Stimulated activated memory B cell treated with anti-CD40 and anti-IgM and Interleukin-4, amounts not matched to agents 10 μg/mL and 1 μg/mL and 100 μg/mL, for 72 hours (primary cell): ENCODE measurements at regions not wholly inside any gene's neighbourhood (a gene's known extent, or its start where the extent isn't known, plus 50 kb on each side); places are given as distances from the start of the nearest gene placed in this dataset.

ENCODE experiments used
- ATAC-seq: fragments of 150-1000 bp; cut with Tn5 transposase; 2 replicates; pipeline ENCODE4 v1.10.0; 2021
- H3K27ac Mint-ChIP-seq: one replicate; pipeline ENCODE4 v1.8.0; 2022; ENCODE audit warnings: mild to moderate bottlenecking, mixed read lengths
- H3K27me3 Mint-ChIP-seq: one replicate; pipeline ENCODE4 v1.8.0; 2022; ENCODE audit warnings: mixed read lengths
- H3K36me3 Mint-ChIP-seq: one replicate; pipeline ENCODE4 v1.8.0; 2022; ENCODE audit warnings: mixed read lengths
- H3K4me1 Mint-ChIP-seq: one replicate; pipeline ENCODE4 v1.8.0; 2022; ENCODE audit warnings: mixed read lengths
- H3K4me3 Mint-ChIP-seq: one replicate; pipeline ENCODE4 v1.8.0; 2022; ENCODE audit warnings: mild to moderate bottlenecking, moderate library complexity, mixed read lengths
- H3K9me3 Mint-ChIP-seq: one replicate; pipeline ENCODE4 v1.8.0; 2022; ENCODE audit warnings: mixed read lengths

DNA sequence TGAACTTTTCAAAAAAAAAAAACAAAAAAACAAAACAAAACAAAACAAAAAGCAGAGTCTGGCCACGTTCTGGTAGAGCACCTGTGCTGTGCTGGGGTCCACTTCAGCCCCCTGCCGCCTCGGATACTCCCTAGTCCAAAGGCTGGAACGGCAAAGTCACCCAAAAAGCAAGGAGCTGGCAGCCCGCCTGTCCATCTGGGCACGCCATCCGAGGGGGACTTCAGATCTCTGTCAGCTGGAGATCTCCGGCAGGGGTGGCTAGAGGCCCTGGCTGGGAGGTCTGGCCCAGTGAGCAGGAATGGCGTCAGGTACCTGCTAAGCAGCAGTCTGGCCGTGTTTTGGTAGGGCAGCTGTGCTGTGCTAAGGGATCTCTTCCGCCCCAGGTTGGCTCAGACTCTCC is 152.3 kb upstream of the ZNF516 start:
- Mint-ChIP-seq H3K4me1 (no peaks in the 10 kb centered on the region), H3K4me3 (no peak overlapping the region), H3K27me3 (peaks cover 9% of the 10 kb centered on the region), H3K27ac (no peak overlapping the region), H3K9me3 (no peaks in the 10 kb centered on the region), H3K36me3 (no peaks in the 10 kb centered on the region)
- no peak for ATAC-seq

DNA sequence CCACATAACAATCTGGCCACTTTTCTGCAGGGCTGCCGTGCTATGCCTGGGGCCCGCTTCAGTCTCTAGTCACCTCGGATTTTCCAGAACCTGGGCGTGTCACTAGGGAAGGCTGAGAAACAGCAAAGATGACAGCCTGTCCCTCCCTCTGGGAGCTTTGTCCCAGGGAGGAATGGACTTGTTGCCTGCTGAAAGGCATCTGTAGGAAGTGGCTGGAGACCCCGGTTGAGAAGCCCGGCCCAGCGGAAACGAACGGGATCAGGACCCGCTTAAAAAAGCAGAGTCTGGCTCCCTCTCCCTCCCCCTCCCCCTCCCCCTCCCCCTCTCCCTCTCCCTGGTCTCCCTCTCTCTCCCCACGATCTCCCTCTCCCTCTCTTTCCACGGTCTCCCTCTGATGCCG is 149.5 kb upstream of the ZNF516 start:
- Mint-ChIP-seq H3K27me3 (no peaks in the 10 kb centered on the region), H3K4me1 (no peaks in the 10 kb centered on the region), H3K9me3 (no peaks in the 10 kb centered on the region), H3K27ac (no peak overlapping the region), H3K4me3 (no peak overlapping the region), H3K36me3 (no peaks in the 10 kb centered on the region)
- no peak for ATAC-seq

DNA sequence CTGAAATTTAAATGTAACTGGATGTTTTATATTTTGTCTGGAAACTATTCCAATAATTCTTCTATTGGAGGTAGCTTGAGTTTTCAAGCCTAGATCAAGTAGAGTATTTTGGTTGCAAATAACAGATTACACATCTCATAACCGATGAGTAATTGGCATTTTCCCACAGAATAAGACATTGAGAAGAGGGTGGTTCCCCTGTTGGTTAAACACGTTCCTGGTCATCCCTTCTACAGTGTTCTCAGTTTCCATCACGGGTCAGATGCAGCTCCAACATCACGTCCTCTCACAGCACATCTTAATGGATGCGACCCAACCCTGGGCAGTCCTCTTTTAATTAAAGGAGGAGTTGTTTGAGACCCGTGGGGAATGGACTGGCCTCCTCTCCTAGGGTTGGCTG is 149.0 kb upstream of the ZNF516 start:
- no peaks in the 10 kb centered on the region for H3K4me1 Mint-ChIP-seq
- H3K9me3 Mint-ChIP-seq = no peaks in the 10 kb centered on the region
- H3K4me3 Mint-ChIP-seq = no peak overlapping the region
- H3K27ac Mint-ChIP-seq = no peak overlapping the region
- no peaks in the 10 kb centered on the region for H3K36me3 Mint-ChIP-seq
- peak; percentile 48 for ATAC-seq
- H3K27me3 Mint-ChIP-seq = no peaks in the 10 kb centered on the region

DNA sequence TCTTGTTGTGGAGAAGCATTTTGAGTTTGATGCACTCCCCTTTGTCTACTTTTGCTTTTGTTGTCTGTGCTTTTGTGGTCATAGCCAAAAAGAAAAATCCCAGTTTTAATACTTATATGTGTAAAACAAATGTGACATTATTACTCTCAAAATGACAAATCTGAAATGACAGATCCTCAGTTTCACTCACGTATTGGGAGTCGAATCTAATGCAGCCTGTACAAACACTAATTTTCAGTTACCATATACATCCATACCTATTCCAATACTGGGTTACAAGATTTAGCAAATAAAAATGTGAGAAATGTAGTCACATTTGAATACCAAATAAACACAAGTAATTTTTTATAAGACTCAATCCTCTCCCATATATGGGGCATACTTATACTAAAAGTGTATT is 148.2 kb upstream of the ZNF516 start:
- no peaks in the 10 kb centered on the region for H3K36me3 Mint-ChIP-seq
- H3K4me1 Mint-ChIP-seq = no peaks in the 10 kb centered on the region
- ATAC-seq = no peak
- no peak overlapping the region for H3K4me3 Mint-ChIP-seq
- H3K9me3 Mint-ChIP-seq = no peaks in the 10 kb centered on the region
- H3K27ac Mint-ChIP-seq = no peak overlapping the region
- no peaks in the 10 kb centered on the region for H3K27me3 Mint-ChIP-seq

DNA sequence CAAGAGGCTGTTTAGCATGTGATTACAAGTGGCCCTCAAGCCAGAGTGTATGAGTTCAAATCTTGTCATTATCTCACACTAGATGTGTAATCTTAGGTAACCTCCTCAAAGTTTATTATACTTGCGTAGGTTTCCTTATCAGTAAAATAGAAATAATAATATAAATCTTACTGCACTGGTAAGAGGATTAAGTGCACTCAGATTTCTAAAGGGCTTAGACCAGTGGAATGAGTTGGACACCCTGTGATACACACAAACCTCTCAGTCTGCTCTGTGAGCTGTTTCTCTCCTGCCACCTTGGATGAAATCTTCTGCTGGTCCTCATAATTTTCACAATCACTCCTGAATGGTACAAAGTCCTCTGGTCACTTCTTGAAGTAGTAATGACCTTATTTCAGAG is 145.4 kb upstream of the ZNF516 start:
- Mint-ChIP-seq H3K4me1 (no peaks in the 10 kb centered on the region), H3K4me3 (no peak overlapping the region), H3K27ac (no peak overlapping the region), H3K36me3 (no peaks in the 10 kb centered on the region), H3K27me3 (no peaks in the 10 kb centered on the region), H3K9me3 (peaks cover 3% of the 10 kb centered on the region)
- no peak for ATAC-seq

DNA sequence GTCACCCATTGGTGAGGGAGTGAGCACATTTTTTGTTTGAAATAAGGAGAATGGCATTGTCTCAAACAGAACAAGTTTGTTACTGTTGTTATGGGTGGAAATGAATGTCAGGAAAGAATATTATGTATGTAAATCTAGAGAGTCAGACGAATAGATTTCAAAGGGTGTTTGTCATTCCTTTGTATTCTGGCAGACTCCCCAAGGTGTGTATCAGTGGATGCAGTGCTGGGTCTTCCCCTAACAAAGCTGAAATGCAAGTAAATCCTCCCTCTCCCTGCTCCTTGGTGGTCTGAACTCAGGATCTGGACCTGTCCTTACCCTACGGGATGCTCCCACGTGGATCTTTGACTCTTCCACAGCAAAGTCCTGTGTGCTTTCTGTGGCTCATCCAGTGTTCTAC is 139.5 kb upstream of the ZNF516 start:
- Mint-ChIP-seq H3K36me3 (no peaks in the 10 kb centered on the region), H3K4me1 (no peaks in the 10 kb centered on the region), H3K27ac (no peak overlapping the region), H3K9me3 (peaks cover 6% of the 10 kb centered on the region), H3K4me3 (no peak overlapping the region), H3K27me3 (no peaks in the 10 kb centered on the region)
- ATAC-seq = no peak

DNA sequence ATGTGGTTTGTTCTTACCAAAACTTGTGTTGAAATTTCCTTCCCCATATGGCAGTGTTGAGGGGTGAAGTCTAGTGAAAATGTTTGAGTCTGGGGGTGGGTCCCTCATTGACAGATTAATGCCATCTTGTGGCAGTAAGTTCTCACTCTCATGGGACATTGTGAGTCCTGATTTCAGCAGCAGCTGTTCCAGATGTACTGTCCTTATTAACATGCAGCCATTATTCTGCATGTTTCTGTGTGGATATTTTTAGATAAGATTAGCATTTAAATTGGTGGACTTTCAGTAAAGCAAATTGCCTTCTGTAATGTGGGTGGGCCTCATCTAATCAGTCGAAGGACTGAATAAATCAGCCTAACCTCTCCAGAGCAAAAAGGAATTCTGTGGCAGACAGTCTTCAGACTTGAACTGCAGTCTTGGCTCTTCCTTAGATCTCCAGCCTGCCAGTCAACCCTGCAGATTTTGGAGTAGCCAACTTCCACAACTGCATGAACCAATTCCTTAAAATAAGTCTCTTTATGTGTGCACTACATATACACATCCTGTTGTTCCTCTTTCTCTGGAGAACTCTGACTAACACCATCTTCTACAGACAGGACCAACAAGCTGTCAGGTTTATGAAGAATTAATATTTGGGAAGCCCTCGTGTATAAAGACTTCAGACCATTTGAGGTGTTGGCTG is 138.7 kb upstream of the ZNF516 start:
- no peaks in the 10 kb centered on the region for H3K36me3 Mint-ChIP-seq
- ATAC-seq = no peak
- H3K27me3 Mint-ChIP-seq = no peaks in the 10 kb centered on the region
- no peak overlapping the region for H3K27ac Mint-ChIP-seq
- H3K4me3 Mint-ChIP-seq = no peak overlapping the region
- H3K4me1 Mint-ChIP-seq = no peaks in the 10 kb centered on the region
- H3K9me3 Mint-ChIP-seq = peaks cover 6% of the 10 kb centered on the region

DNA sequence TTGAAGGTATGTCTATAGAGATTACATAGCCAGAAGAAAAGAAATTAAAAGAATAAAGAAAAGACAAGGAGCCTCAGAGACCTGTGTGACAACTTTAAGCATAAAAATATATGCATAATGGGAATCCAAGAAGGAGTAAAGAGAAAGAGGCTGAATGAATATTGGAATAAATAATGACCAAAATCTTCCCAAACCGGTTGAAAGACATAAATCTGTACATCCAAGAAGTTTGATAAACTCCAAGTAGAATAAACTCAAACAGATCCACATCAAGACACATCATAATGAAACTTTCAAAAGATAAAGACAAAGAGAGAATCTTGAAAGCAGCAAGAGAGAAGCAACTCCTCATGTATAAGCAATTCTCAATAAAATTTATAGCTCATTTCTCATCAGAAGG is 132.4 kb upstream of the ZNF516 start:
- Mint-ChIP-seq H3K4me1 (no peaks in the 10 kb centered on the region), H3K36me3 (no peaks in the 10 kb centered on the region), H3K4me3 (no peak overlapping the region), H3K27ac (no peak overlapping the region), H3K9me3 (peaks cover 9% of the 10 kb centered on the region), H3K27me3 (no peaks in the 10 kb centered on the region)
- no peak for ATAC-seq

DNA sequence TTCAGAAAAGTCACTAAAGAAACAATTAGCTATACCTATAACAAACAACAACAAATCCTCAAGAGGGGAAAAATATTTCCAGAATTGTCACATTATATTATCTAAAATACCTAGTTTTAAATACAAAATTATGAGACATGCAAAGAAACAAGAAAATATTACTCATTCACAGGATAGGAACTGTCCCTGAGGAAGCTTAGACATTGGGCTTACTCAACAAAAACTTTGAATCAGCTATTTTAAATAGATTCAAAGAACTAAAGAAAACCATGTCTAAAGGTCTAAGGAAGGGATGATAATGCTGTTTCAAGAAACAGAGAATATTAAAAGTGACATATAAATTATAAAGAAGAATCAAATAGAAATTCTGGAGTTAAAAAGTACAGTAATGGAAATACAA is 131.9 kb upstream of the ZNF516 start:
- Mint-ChIP-seq H3K27me3 (no peaks in the 10 kb centered on the region), H3K27ac (no peak overlapping the region), H3K4me3 (no peak overlapping the region), H3K4me1 (no peaks in the 10 kb centered on the region), H3K9me3 (peaks cover 8% of the 10 kb centered on the region), H3K36me3 (no peaks in the 10 kb centered on the region)
- no peak for ATAC-seq

DNA sequence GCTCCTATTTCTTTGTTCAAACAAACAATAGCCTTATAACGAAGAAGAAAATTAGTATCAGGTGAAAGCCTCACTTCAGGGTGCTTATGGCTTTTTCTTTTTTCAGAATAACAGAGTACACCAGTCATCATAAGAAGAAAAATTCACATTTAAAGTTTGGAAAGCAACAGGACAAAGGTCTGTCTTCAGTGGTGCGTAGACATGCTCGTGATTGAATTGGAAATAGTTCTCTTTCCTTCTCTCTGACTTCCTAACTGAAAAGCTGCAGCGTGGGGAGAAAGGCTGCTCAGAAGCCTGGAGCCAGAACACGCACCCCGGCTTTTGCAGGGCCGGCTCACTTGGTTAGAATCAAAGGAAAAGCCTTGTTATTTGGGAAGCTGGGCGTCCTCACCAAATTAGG is 127.6 kb upstream of the ZNF516 start:
- Mint-ChIP-seq H3K9me3 (no peaks in the 10 kb centered on the region), H3K4me3 (no peak overlapping the region), H3K27me3 (peaks cover 37% of the 10 kb centered on the region), H3K4me1 (peaks cover 10% of the 10 kb centered on the region), H3K36me3 (no peaks in the 10 kb centered on the region), H3K27ac (no peak overlapping the region)
- no peak for ATAC-seq

DNA sequence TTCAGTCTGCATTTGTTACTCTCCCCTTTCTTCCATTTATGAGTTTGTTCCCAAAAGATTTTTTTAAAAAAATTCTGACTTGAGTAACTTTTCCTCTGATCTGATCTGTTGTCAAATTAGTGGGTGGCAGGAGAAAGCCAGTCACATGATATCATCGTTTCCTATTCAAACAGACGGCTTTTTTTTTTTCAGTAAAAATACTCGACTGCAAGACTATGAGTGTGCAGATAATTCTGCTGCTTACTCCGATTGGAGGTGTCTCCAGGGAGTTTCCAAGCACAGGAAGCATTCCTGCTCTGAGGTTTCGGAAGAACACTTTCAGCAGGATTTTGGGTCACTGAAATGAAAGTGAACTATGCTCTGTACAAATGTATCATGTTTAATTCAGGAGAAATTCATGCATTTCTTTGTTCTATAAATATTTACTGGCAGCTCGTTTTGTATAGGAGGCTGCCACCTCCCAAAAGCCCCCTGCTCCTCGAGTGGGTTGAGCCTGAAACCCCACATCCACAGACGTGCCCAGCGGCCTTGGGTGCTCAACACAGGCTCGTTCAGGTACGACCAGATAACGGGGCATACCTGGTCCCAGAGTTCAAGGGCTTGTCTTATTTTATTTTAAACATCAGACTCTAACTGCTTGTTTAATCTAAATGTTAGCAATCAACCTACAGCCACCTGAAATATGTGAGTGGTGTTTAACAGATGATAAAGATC is 126.9 kb upstream of the ZNF516 start:
- Mint-ChIP-seq H3K9me3 (no peaks in the 10 kb centered on the region), H3K27ac (no peak overlapping the region), H3K36me3 (no peaks in the 10 kb centered on the region), H3K4me3 (no peak overlapping the region), H3K4me1 (peaks cover 10% of the 10 kb centered on the region), H3K27me3 (peaks cover 39% of the 10 kb centered on the region)
- ATAC-seq = no peak

DNA sequence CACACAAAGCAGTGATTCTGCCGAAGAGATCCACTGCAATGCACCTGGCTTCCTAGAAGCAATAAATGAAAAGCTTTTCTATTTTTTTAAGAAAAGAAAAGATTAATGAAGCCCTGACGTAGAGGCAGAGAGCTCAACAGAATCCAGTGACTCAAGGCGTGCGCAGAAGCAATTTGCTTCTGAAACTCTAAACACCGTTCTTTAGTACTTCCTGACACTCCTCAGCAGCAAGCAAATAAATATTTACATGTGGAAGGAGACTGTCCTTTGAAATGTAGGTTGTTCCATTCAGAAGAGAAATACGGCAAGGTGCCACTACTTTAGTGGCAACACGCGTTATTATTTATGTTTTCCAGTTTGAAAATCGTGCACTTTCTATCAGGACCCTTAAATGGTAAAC is 126.2 kb upstream of the ZNF516 start:
- peaks cover 39% of the 10 kb centered on the region for H3K27me3 Mint-ChIP-seq

DNA sequence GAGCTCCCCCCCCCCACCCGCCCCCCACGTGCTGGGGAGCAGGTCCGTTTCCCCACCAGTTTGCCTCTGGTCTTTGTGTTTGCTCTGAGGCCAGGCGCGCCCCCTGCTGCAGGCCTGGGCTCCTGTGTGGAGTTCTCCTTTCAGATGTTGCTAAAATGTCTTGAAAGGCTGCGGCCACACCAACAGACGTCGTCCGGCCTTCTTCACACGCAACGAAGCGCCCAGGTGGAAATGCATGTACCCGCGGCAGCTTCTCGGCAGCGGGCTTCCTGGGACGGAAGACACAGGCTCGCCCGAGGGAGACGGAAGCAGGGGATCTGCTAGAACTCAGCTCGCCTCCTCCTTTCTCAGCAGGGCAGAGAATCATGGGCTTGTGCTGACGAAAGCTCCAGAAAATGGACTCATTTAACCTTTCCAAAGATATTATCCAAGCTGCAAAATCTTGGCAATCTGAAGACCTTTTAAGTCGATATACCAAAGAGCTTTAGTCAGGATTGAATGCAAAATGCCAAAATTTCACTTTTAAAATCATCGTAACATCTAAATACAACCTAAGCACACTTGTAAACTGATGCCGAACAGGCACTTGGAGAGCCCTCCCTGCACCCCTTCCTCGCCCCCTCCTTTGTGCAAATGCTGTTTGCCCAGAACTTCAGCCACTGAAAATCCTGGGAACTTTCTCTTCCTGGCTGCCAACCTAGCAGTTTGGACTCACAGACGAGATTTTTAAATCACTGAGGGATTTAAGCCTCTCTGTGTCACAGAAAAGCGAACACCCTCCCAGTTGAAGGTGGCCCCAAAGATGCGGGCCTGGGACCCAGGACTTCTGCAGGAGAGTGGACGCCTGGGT is 125.5 kb upstream of the ZNF516 start:
- Mint-ChIP-seq H3K27me3 (peaks cover 41% of the 10 kb centered on the region), H3K4me1 (peaks cover 10% of the 10 kb centered on the region), H3K36me3 (no peaks in the 10 kb centered on the region), H3K27ac (peak overlapping the region; percentile 74), H3K9me3 (no peaks in the 10 kb centered on the region), H3K4me3 (peak overlapping the region; percentile 19)
- peak; percentile 80 for ATAC-seq

More for the DNA sequence above, 126.2 kb upstream of the ZNF516 start:
- H3K36me3 Mint-ChIP-seq = no peaks in the 10 kb centered on the region
- H3K9me3 Mint-ChIP-seq = no peaks in the 10 kb centered on the region
- peaks cover 10% of the 10 kb centered on the region for H3K4me1 Mint-ChIP-seq
- no peak overlapping the region for H3K4me3 Mint-ChIP-seq
- no peak for ATAC-seq
- peak overlapping the region; percentile 74 for H3K27ac Mint-ChIP-seq

DNA sequence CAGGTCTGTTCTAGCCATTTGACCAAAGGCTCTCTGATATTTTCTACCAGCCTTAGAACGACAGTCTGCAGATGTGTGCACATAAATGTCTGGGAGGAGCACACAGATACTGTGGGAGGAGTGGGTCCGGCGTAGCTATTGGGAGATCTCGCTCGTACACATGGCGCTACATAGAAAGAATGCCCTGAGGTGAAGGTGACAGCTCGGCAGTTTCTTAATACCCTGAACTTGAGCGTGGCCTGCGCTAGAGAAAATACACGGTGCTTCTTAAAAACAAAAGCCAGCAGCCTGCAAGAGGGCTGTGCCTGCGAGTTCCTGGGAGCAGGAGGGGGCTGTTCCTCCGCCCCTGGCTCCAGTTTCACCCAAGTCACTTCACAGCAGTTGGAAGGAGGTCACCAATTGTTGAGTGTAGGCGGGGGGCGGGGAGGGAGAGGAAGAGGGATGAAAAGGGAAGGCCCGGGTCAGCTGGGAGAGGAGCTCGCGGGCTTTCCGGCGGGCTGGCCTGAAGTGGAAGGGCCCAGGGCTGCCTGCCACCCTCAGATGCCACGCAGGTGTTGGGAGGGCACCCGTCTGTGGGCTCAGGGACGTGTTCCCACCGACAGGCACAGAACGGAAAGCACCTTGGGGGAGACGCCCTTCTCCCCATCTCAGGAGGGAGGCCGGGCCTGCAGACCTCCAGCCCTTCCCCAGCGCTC is 124.7 kb upstream of the ZNF516 start:
- Mint-ChIP-seq H3K4me3 (no peak overlapping the region), H3K4me1 (peaks cover 10% of the 10 kb centered on the region), H3K36me3 (no peaks in the 10 kb centered on the region), H3K27me3 (peaks cover 48% of the 10 kb centered on the region), H3K27ac (peak overlapping the region; percentile 74), H3K9me3 (no peaks in the 10 kb centered on the region)
- peak; percentile 49 for ATAC-seq

DNA sequence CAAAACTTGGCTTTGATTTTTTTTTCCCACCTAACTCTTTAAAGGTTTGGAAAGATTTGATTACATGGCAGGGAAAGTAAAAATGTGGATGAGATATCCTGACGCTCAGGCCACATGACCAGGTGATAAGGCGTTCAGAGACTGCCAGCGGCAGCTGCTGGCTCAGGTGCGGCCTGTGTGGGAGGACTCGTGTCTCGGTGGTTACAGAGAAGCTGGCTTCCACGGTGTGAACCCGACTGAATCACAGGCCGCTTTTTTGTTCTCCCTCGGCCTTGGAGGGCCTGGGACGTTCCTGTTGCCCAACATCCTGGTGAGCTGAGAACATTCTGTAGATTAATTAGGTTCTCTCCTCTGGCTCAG is 124.2 kb upstream of the ZNF516 start:
- Mint-ChIP-seq H3K27ac (peak overlapping the region; percentile 74), H3K36me3 (no peaks in the 10 kb centered on the region), H3K4me3 (no peak overlapping the region)

More for the DNA sequence above, 124.2 kb upstream of the ZNF516 start:
- peaks cover 10% of the 10 kb centered on the region for H3K4me1 Mint-ChIP-seq
- no peaks in the 10 kb centered on the region for H3K9me3 Mint-ChIP-seq
- no peak for ATAC-seq
- peaks cover 48% of the 10 kb centered on the region for H3K27me3 Mint-ChIP-seq
